ENCODE measurements at regions not wholly inside any gene's neighbourhood (a gene's known extent, or its start where the extent isn't known, plus 50 kb on each side); places are given as distances from the start of the nearest gene placed in this dataset.

DNA sequence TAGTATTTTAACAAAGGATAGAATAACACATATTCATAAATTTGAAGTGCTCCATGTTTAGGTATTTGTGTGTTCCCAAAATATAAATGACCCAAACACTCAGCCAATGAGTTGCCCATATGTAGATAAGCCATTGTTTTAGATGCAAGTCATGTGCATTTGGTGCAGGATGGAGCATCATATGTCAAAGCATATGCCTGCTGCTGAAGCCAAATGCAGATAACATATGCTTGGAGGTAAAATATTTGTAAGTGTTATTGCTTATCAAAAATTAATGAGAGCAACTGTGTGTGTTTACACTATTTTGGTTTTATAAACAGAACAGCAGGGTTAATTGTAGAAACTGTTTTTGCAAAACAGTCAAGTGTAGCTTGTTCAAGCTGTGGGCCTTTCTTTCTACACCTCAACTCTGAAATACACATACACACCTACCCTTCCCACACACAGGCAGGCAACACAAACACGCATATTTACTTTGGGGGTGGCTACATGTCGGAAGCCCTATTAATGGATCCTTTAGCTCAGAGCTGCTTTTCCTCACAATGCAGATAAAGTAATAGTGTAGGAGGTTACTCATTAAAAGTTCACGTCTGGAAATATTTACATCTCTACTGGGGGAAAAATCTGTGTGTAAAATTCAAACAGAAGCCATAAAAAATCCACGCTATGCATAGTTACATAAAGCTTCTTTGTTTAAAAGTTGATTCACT, 521.4 kb downstream of the ZNF385D start:
- TF ChIP-seq ZNF394 (tag by site-specific recombination; IDR thresholded peaks at IDR 0.05; ENCODE audit: borderline replicate concordance) (no peak), ZBTB7A (tag by site-specific recombination; IDR thresholded peaks at IDR 0.05; ENCODE audit: low read depth) (no peak)
- TF ChIP-seq, protein P1, sequence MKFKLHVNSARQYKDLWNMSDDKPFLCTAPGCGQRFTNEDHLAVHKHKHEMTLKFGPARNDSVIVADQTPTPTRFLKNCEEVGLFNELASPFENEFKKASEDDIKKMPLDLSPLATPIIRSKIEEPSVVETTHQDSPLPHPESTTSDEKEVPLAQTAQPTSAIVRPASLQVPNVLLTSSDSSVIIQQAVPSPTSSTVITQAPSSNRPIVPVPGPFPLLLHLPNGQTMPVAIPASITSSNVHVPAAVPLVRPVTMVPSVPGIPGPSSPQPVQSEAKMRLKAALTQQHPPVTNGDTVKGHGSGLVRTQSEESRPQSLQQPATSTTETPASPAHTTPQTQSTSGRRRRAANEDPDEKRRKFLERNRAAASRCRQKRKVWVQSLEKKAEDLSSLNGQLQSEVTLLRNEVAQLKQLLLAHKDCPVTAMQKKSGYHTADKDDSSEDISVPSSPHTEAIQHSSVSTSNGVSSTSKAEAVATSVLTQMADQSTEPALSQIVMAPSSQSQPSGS (tag by site-specific recombination; IDR thresholded peaks at IDR 0.05; ENCODE audit: low read depth): no peak
